ENCODE measurements at regions not wholly inside any gene's neighbourhood (a gene's known extent, or its start where the extent isn't known, plus 50 kb on each side); places are given as distances from the start of the nearest gene placed in this dataset.
"Not testable (repeated sequence)": the region's sequence is repeated elsewhere in the genome, so short reads cannot be mapped to it uniquely, and the experiment has no call there.

DNA sequence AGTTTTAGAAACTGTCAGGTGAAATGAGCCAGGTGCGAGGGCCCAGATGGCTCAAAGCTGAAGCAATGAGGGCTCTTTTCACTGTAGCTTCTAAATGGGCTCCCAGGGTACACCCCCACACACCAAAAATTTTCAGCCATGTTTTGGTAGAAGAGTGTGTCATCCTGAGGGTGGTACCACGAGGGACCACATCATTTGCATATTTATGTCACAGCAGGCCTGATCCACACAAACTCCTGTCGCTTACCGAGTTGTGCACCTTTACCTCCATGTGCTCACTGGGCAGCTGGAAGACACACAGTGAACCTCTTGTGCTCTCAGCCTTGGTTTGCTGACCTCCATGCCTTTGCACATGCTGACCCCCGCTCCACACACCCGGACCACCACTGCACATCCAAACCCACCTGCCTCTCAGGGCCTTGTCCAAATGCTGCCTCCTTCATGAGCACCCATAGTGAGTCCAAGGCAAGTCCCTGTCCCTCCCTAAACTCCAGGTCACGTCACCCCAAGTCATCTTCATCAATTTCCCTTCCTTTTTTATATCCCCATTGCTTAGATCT is 352.2 kb downstream of the BCL2L11 start:
- H4K8ac ChIP-seq (replicated peaks; ENCODE audit: insufficient read length, low read depth, low read length); H3K79me2 ChIP-seq (ENCODE audit: insufficient read depth, low read length); H3K27me3 ChIP-seq (ENCODE audit: insufficient read depth, low read length); H4K20me1 ChIP-seq (ENCODE audit: control insufficient read depth, insufficient read depth, insufficient read length); H2BK15ac ChIP-seq (ENCODE audit: low read depth, low read length); H2AK5ac ChIP-seq (ENCODE audit: insufficient read length, low read length); H3K79me1 ChIP-seq (ENCODE audit: insufficient read depth, low read depth, low read length, poor library complexity, severe bottlenecking); H3T11ph ChIP-seq (ENCODE audit: low read length); H3K4me1 Mint-ChIP-seq; H3K36me3 Mint-ChIP-seq (ENCODE audit: insufficient read depth in 1 of 3, low read depth in 3 of 3); H2BK20ac ChIP-seq (ENCODE audit: low read depth, low read length, poor library complexity, severe bottlenecking); H2BK120ac ChIP-seq (ENCODE audit: low read depth, low read length, poor library complexity, severe bottlenecking); H3K9ac ChIP-seq (ENCODE audit: extremely low read depth, insufficient read length, low read length); H3K27ac ChIP-seq (ENCODE audit: insufficient read length, low read depth, low read length); DNase-seq; H2BK5ac ChIP-seq (ENCODE audit: insufficient read length, low read length); H4K91ac ChIP-seq (ENCODE audit: insufficient read length, low read depth, low read length); H2BK12ac ChIP-seq (ENCODE audit: insufficient read length, low read depth, low read length); H4K5ac ChIP-seq (ENCODE audit: insufficient read length, low read depth, low read length); H3K56ac ChIP-seq (ENCODE audit: insufficient read length, low read depth, low read length); H3K27me3 Mint-ChIP-seq (ENCODE audit: low read depth); H3K9me3 Mint-ChIP-seq; H3K4me2 ChIP-seq (ENCODE audit: insufficient read depth, insufficient read length, low read length); H3K4me3 Mint-ChIP-seq; H3K4ac ChIP-seq (ENCODE audit: low read depth, low read length); H3K23ac ChIP-seq (ENCODE audit: insufficient read length, low read depth, low read length); H3K9me3 ChIP-seq (ENCODE audit: control insufficient read depth, low read depth, low read length); H3K23me2 ChIP-seq (ENCODE audit: insufficient read length, low read depth, low read length, poor library complexity, severe bottlenecking); H2AFZ ChIP-seq (ENCODE audit: low read length); H3K4me1 ChIP-seq (ENCODE audit: insufficient read depth, low read length); H3K18ac ChIP-seq (ENCODE audit: insufficient read length, low read depth, low read length); H3K14ac ChIP-seq (ENCODE audit: insufficient read depth, low read length): not testable (repeated sequence)
- peak overlapping the region in 1 of 3 experiments; percentile 52; a peak in 1 of 7 replicates for H3K27ac Mint-ChIP-seq
- WGBS (ENCODE audit: extremely low coverage, insufficient read length, low lambda C conversion rate): no CpG with 5 or more reads among the region's 7 CpGs

DNA sequence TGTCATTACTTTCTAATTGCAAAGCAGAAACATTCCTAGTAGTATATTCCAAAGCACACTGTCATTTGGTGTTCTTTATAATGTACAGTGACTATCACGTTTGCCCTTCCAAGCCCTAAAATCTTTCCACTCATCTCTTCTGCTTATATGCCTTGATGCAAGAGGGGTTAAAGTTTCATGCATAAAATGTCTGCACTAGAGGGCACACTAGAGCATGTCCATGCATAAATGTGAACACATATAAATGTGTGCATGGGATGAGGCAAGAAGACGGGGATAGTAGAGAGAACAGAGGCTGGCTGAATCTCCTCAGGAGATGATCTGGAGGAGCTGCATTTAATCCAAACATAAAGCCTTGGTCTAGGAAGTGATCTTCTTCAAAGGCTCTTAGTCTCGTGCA is 352.8 kb downstream of the BCL2L11 start:
- not testable (repeated sequence) for H3K9ac ChIP-seq (ENCODE audit: extremely low read depth, insufficient read length, low read length); H3T11ph ChIP-seq (ENCODE audit: low read length); H3K9me3 Mint-ChIP-seq; H3K18ac ChIP-seq (ENCODE audit: insufficient read length, low read depth, low read length); H3K27ac Mint-ChIP-seq; H4K91ac ChIP-seq (ENCODE audit: insufficient read length, low read depth, low read length); H3K27ac ChIP-seq (ENCODE audit: insufficient read length, low read depth, low read length); H3K9me3 ChIP-seq (ENCODE audit: control insufficient read depth, low read depth, low read length); H3K56ac ChIP-seq (ENCODE audit: insufficient read length, low read depth, low read length); H4K8ac ChIP-seq (replicated peaks; ENCODE audit: insufficient read length, low read depth, low read length); H3K27me3 ChIP-seq (ENCODE audit: insufficient read depth, low read length); H3K4me1 Mint-ChIP-seq; H3K23ac ChIP-seq (ENCODE audit: insufficient read length, low read depth, low read length); H3K79me2 ChIP-seq (ENCODE audit: insufficient read depth, low read length); H2AK5ac ChIP-seq (ENCODE audit: insufficient read length, low read length); H4K5ac ChIP-seq (ENCODE audit: insufficient read length, low read depth, low read length); DNase-seq; H2BK20ac ChIP-seq (ENCODE audit: low read depth, low read length, poor library complexity, severe bottlenecking); H3K14ac ChIP-seq (ENCODE audit: insufficient read depth, low read length); H2BK120ac ChIP-seq (ENCODE audit: low read depth, low read length, poor library complexity, severe bottlenecking); H3K23me2 ChIP-seq (ENCODE audit: insufficient read length, low read depth, low read length, poor library complexity, severe bottlenecking); H3K27me3 Mint-ChIP-seq (ENCODE audit: low read depth); H3K4me2 ChIP-seq (ENCODE audit: insufficient read depth, insufficient read length, low read length); H3K79me1 ChIP-seq (ENCODE audit: insufficient read depth, low read depth, low read length, poor library complexity, severe bottlenecking); H3K4me3 Mint-ChIP-seq; H2AFZ ChIP-seq (ENCODE audit: low read length); H2BK12ac ChIP-seq (ENCODE audit: insufficient read length, low read depth, low read length); H3K4me1 ChIP-seq (ENCODE audit: insufficient read depth, low read length); H2BK5ac ChIP-seq (ENCODE audit: insufficient read length, low read length); H3K4ac ChIP-seq (ENCODE audit: low read depth, low read length); H3K36me3 Mint-ChIP-seq (ENCODE audit: insufficient read depth in 1 of 3, low read depth in 3 of 3); H4K20me1 ChIP-seq (ENCODE audit: control insufficient read depth, insufficient read depth, insufficient read length); H2BK15ac ChIP-seq (ENCODE audit: low read depth, low read length)
- no CpG with 5 or more reads among the region's 3 CpGs for WGBS (ENCODE audit: extremely low coverage, insufficient read length, low lambda C conversion rate)

Measured in H9 (cell line).